PFSK-1 (cell line): ENCODE measurements at regions not wholly inside any gene's neighbourhood (a gene's known extent, or its start where the extent isn't known, plus 50 kb on each side); places are given as distances from the start of the nearest gene placed in this dataset.

Experiments used
- FOXP2 ChIP-seq: optimal IDR thresholded peaks from 2 replicates; pipeline ENCODE3; 2011; ENCODE audit warnings: borderline replicate concordance, control low read depth, inconsistent platforms; ENCODE audit not compliant: insufficient read depth; ENCODE audit errors: extremely low read length, extremely low read depth
- POLR2AphosphoS5 ChIP-seq: IDR thresholded peaks from 2 replicates; pipeline ENCODE4 v1.6.1; 2012; ENCODE audit warnings: low read depth, mild to moderate bottlenecking, control low read depth, low read length, moderate library complexity
- REST ChIP-seq, 2 experiments: IDR thresholded peaks; 2 replicates each; pipeline versions ENCODE4 v1.6.1 to v1.8.0; 2011 to 2012; ENCODE audit warnings: low read depth in 2 of 2, low read length in 2 of 2, control low read depth in 1 of 2, inconsistent platforms in 1 of 2, mild to moderate bottlenecking in 1 of 2, moderate library complexity in 1 of 2; ENCODE audit not compliant: insufficient read depth in 1 of 2
- SIN3A ChIP-seq: IDR thresholded peaks from 2 replicates; pipeline ENCODE4 v1.6.1; 2012; ENCODE audit warnings: mild to moderate bottlenecking, low read length, moderate library complexity, borderline replicate concordance; ENCODE audit not compliant: insufficient read depth
- TAF1 ChIP-seq: IDR thresholded peaks from 2 replicates; pipeline ENCODE4 v1.6.1; 2012; ENCODE audit warnings: low read length, control low read depth, borderline replicate concordance; ENCODE audit not compliant: insufficient read depth

- TF ChIP-seq FOXP2 (no peak), SIN3A (no peak), TAF1 (no peak), POLR2AphosphoS5 (no peak), REST (IDR thresholded peaks at IDR 0.05; ENCODE audit: insufficient read depth in 1 of 2, low read depth in 2 of 2, low read length in 2 of 2) (no peak)
Observed at GRCh38 chr16:72722552-72722951, 325.4 kb downstream of the ZFHX3 start.
